GM23248 (cell line): ENCODE measurements at regions not wholly inside any gene's neighbourhood (a gene's known extent, or its start where the extent isn't known, plus 50 kb on each side); places are given as distances from the start of the nearest gene placed in this dataset.

ENCODE experiments used
- EZH2 ChIP-seq: fragments of 200-600 bp; sonication (generic); IDR thresholded peaks from 2 replicates; pipeline ENCODE4 v1.6.1; 2018; ENCODE audit warnings: antibody characterized with exemption, mild to moderate bottlenecking; ENCODE audit not compliant: insufficient read depth, poor library complexity, severe bottlenecking
- EZH2phosphoT487 ChIP-seq: fragments of 200-600 bp; sonication (generic); IDR thresholded peaks from 2 replicates; pipeline ENCODE4 v1.6.1; 2018; ENCODE audit warnings: antibody characterized with exemption, moderate library complexity, mild to moderate bottlenecking, low read depth; ENCODE audit not compliant: insufficient read depth

- TF ChIP-seq EZH2 (no peak), EZH2phosphoT487 (no peak)
Observed at GRCh38 chr3:98978068-98978811, 76.7 kb upstream of the DCBLD2 start.
